ENCODE measurements at regions not wholly inside any gene's neighbourhood (a gene's known extent, or its start where the extent isn't known, plus 50 kb on each side); places are given as distances from the start of the nearest gene placed in this dataset.

DNA sequence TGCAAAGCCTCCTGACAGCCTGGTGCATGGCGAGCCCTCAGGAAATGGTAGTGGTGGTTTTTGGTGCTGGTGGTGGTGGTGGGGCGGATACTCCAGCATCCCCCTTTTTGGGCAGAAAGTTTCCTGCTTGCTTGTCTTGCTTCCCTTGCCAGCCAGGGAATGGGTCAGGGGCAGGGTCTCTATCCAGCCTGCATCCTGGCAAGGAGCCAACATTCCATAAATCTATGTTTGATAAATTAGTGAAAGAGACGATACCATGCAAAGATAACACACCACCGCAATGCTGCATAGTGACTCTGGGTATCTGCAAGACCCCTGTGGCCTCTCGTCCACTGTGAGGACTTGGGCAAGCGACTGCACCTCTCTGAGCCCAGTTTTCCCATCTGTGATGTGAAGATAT is 246.2 kb downstream of the LRFN2 start:
- H3K4me3 ChIP-seq (ENCODE audit: low read depth, low read length), result no peak overlapping the region
- DNase-seq (ENCODE audit: low read depth), result no peak
- TF ChIP-seq POLR2A (IDR thresholded peaks at IDR 0.05; ENCODE audit: extremely low read depth, insufficient read length) (no peak), MYC (IDR thresholded peaks at IDR 0.05; ENCODE audit: low read depth, low read length) (no peak)
- TF ChIP-seq, protein P1, sequence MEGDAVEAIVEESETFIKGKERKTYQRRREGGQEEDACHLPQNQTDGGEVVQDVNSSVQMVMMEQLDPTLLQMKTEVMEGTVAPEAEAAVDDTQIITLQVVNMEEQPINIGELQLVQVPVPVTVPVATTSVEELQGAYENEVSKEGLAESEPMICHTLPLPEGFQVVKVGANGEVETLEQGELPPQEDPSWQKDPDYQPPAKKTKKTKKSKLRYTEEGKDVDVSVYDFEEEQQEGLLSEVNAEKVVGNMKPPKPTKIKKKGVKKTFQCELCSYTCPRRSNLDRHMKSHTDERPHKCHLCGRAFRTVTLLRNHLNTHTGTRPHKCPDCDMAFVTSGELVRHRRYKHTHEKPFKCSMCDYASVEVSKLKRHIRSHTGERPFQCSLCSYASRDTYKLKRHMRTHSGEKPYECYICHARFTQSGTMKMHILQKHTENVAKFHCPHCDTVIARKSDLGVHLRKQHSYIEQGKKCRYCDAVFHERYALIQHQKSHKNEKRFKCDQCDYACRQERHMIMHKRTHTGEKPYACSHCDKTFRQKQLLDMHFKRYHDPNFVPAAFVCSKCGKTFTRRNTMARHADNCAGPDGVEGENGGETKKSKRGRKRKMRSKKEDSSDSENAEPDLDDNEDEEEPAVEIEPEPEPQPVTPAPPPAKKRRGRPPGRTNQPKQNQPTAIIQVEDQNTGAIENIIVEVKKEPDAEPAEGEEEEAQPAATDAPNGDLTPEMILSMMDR (IDR thresholded peaks at IDR 0.05; ENCODE audit: low read depth, low read length), result no peak
- TF ChIP-seq, protein P2, sequence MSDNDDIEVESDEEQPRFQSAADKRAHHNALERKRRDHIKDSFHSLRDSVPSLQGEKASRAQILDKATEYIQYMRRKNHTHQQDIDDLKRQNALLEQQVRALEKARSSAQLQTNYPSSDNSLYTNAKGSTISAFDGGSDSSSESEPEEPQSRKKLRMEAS (IDR thresholded peaks at IDR 0.05; ENCODE audit: low read depth, low read length), result no peak

DNA sequence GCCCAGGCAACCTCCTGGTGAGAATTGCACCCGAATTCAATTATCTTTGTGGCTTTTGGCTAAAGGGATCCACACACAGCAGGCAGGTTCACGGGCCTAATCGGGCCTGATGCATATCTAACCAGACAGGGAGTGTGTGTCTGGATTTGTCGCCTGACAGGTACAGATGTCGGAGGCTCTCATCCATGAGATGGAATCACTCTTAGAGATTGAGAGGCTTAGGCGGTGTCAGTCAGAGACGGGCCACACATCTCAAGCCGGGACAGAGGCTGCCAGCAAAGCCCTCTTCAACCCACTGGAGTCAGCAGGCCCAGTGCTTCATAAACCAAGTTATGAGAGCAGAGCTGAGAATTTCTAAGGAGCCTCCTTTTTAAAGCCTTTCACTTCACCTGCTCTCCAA is 247.0 kb downstream of the LRFN2 start:
- no peak for TF ChIP-seq POLR2A (IDR thresholded peaks at IDR 0.05; ENCODE audit: extremely low read depth, insufficient read length)
- DNase-seq (ENCODE audit: low read depth), result no peak
- no peak overlapping the region for H3K4me3 ChIP-seq (ENCODE audit: low read depth, low read length)

DNA sequence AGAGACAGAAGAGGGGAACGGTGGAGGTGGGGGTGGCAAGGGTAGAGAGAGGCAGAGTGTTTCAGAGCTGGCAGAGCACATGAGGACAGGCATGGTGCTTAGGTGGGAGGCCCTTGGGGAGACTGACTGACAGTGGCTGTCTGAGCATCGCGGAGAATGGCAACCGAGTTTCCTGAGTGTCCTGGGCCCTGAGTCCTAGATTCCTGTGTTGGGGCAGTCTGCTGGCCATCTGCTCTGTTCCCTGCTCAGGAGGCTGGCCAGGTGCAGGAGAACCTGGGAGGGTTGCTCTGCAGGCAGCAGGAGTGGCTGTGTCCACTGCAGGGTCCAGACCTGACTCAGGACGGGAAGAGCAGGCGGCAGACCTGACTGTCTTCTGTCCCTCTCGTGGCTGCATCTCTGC is 248.9 kb downstream of the LRFN2 start:
- H3K4me3 ChIP-seq (ENCODE audit: low read depth, low read length), result no peak overlapping the region
- DNase-seq (ENCODE audit: low read depth), result no peak
- TF ChIP-seq, protein P2 (IDR thresholded peaks at IDR 0.05; ENCODE audit: low read depth, low read length), result no peak
- no peak for TF ChIP-seq MYC (IDR thresholded peaks at IDR 0.05; ENCODE audit: low read depth, low read length)
- TF ChIP-seq, protein P1 (IDR thresholded peaks at IDR 0.05; ENCODE audit: low read depth, low read length), result no peak
- TF ChIP-seq POLR2A (IDR thresholded peaks at IDR 0.05; ENCODE audit: extremely low read depth, insufficient read length), result no peak

DNA sequence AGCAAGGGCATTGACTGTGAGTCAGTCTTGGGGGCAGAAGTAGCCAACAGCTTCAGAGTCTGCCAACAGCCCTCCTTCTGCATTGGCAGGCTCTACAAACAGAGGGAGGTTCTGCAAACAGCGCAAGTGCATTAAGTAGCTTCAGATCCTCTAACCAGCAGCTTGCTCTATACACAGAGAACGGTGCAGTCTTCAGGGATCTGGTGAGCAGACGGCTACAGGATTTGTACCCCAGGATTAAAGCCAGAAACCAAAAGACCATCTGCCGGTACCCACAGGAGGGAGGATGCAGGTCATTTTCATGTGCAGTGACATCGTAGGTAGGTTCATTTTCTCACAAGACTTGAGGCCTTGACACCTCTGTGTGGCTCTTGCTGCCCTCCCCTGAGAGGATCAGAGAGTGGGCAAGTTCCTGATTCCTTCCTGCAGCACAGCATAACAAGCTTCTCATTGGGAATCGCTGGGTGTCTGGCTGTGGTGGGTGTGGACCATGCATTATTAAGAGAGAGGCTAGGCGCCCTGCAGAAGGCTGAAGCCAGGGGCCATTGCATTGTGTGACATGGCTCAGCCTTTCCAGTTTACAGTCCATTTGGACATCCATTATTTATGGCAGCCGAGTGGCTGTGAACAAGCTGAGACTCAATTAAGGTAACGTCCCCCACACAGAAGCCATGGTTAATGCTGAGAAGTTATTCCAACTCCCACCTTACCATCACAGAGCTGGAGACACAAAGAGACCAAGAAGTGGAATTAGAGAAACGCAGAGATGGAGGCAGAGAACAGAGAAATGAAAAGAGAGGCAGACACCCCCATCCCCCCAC is 250.0 kb downstream of the LRFN2 start:
- no peak for TF ChIP-seq POLR2A (IDR thresholded peaks at IDR 0.05; ENCODE audit: extremely low read depth, insufficient read length)
- TF ChIP-seq, protein P1 (IDR thresholded peaks at IDR 0.05; ENCODE audit: low read depth, low read length), result no peak
- no peak for DNase-seq (ENCODE audit: low read depth)
- H3K4me3 ChIP-seq (ENCODE audit: low read depth, low read length), result no peak overlapping the region

DNA sequence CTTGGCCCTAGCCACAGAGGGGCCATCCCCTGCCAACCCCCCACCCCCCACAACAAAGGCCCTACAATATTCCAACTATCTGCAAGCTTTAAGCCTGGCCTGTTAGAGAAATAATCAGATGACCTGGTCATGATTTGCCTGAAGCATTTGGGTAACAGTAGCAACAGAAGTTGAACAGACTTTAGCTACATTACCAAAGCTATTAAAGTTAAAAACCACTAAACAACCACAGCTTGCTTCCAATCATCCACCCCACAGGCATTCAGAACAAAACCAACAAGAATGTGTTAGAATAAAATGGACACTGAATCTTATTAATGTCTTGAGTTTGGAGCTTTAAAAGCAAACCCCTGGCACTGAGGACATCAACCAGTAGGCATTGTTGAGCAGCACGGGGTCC is 250.9 kb downstream of the LRFN2 start:
- DNase-seq (ENCODE audit: low read depth), result no peak
- H3K4me3 ChIP-seq (ENCODE audit: low read depth, low read length), result no peak overlapping the region
- no peak for TF ChIP-seq MYC (IDR thresholded peaks at IDR 0.05; ENCODE audit: low read depth, low read length)
- TF ChIP-seq, protein P2 (IDR thresholded peaks at IDR 0.05; ENCODE audit: low read depth, low read length), result no peak
- TF ChIP-seq POLR2A (IDR thresholded peaks at IDR 0.05; ENCODE audit: extremely low read depth, insufficient read length), result no peak
- TF ChIP-seq, protein P1 (IDR thresholded peaks at IDR 0.05; ENCODE audit: low read depth, low read length), result no peak

DNA sequence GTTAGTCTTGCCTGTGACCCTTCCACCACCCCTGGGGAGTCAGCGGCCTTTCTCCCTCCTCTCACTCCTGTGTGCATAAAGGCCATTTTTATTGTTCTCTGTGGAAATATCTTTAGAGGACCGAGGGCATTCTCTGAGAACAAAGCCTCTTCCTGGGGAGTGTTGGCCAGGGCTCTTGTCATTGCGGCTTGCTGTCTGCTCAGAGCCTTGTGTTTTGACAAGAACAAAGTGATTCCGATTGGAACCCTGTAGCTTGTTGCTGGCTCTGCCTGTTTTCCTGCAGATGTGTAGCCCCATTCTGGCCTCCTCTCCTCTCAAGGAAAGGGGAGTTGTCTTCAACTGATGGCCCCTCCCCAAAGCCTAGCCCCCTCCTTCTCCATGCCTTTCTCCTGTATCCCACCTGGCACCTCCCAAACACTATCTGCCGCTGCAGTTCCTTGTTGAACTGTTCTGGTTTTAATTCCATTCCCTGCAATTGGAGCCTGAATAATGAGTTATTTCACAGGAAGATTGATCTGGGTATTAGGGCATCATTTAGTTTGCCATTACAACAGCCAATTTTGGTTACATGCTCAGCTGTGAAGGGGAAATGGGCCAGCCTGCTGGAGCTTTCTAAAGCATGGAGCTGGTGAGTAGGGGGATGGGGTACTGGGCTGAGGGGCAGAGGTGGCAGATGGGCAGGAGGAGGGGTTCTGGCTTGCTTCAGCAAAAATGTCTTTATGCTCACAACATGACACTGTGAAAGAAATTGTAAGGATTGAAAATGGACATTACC is 252.5 kb downstream of the LRFN2 start:
- no peak for DNase-seq (ENCODE audit: low read depth)
- H3K4me3 ChIP-seq (ENCODE audit: low read depth, low read length), result no peak overlapping the region
- TF ChIP-seq MYC (IDR thresholded peaks at IDR 0.05; ENCODE audit: low read depth, low read length) (no peak), POLR2A (IDR thresholded peaks at IDR 0.05; ENCODE audit: extremely low read depth, insufficient read length) (no peak)
- TF ChIP-seq, protein P1 (IDR thresholded peaks at IDR 0.05; ENCODE audit: low read depth, low read length), result no peak
- TF ChIP-seq, protein P2 (IDR thresholded peaks at IDR 0.05; ENCODE audit: low read depth, low read length), result no peak

All from NB4 (cell line).